ENCODE measurements at regions not wholly inside any gene's neighbourhood (a gene's known extent, or its start where the extent isn't known, plus 50 kb on each side); places are given as distances from the start of the nearest gene placed in this dataset.

DNA sequence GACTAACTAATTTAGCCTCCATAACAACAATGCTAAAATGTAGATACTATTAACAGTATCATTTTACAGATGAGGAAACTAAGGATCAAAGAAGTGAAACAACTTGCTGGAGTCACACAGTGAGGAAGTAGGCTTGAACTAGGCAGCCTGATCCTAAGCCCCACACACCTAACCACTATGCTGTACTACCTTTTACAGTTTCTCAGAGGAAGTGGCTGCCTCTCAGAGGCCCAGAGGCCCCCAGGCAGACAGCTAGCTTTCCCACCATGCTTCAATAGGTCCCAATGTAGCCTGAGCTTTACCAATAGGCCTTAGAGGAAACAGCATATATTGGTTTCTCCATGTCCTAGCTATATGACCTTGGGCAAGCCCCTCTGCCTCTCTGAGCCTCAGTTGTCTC is 69.4 kb upstream of the PJA1 start:
- TF ChIP-seq, protein P1, sequence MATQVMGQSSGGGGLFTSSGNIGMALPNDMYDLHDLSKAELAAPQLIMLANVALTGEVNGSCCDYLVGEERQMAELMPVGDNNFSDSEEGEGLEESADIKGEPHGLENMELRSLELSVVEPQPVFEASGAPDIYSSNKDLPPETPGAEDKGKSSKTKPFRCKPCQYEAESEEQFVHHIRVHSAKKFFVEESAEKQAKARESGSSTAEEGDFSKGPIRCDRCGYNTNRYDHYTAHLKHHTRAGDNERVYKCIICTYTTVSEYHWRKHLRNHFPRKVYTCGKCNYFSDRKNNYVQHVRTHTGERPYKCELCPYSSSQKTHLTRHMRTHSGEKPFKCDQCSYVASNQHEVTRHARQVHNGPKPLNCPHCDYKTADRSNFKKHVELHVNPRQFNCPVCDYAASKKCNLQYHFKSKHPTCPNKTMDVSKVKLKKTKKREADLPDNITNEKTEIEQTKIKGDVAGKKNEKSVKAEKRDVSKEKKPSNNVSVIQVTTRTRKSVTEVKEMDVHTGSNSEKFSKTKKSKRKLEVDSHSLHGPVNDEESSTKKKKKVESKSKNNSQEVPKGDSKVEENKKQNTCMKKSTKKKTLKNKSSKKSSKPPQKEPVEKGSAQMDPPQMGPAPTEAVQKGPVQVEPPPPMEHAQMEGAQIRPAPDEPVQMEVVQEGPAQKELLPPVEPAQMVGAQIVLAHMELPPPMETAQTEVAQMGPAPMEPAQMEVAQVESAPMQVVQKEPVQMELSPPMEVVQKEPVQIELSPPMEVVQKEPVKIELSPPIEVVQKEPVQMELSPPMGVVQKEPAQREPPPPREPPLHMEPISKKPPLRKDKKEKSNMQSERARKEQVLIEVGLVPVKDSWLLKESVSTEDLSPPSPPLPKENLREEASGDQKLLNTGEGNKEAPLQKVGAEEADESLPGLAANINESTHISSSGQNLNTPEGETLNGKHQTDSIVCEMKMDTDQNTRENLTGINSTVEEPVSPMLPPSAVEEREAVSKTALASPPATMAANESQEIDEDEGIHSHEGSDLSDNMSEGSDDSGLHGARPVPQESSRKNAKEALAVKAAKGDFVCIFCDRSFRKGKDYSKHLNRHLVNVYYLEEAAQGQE (IDR thresholded peaks at IDR 0.05; ENCODE audit: insufficient read depth in 1 of 2, low read depth in 2 of 2, low read length in 2 of 2): no peak
- TF ChIP-seq POLR2AphosphoS5 (IDR thresholded peaks at IDR 0.05; ENCODE audit: low read depth, low read length) (no peak), TAF1 (IDR thresholded peaks at IDR 0.05; ENCODE audit: borderline replicate concordance, insufficient read depth, low read length) (no peak), SIN3A (IDR thresholded peaks at IDR 0.05; ENCODE audit: borderline replicate concordance, insufficient read depth, low read length) (no peak), FOXP2 (optimal IDR thresholded peaks at IDR 0.05; ENCODE audit: borderline replicate concordance, extremely low read depth, extremely low read length, insufficient read depth) (no peak)

DNA sequence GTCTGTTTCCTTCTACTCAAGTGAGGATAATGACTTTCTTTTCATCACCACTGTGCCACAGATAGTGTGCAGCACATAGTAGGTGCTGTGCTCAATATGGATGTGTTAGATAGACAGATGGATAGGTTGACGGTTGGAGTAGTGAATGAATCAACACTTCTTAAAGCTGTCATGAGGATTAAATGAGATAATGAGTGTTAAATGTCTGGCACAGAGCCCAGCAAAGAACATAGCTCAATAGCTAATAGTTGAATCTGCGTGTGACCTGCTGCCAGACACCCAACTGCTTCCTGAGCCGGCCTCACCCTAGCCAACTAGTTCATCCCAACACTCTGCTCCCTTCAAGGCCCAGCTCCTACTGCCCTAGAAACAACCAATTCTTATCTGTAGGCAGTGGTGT is 67.7 kb upstream of the PJA1 start:
- TF ChIP-seq POLR2AphosphoS5 (IDR thresholded peaks at IDR 0.05; ENCODE audit: low read depth, low read length) (no peak), SIN3A (IDR thresholded peaks at IDR 0.05; ENCODE audit: borderline replicate concordance, insufficient read depth, low read length) (no peak), TAF1 (IDR thresholded peaks at IDR 0.05; ENCODE audit: borderline replicate concordance, insufficient read depth, low read length) (no peak), FOXP2 (optimal IDR thresholded peaks at IDR 0.05; ENCODE audit: borderline replicate concordance, extremely low read depth, extremely low read length, insufficient read depth) (no peak)
- TF ChIP-seq, protein P1 (IDR thresholded peaks at IDR 0.05; ENCODE audit: insufficient read depth in 1 of 2, low read depth in 2 of 2, low read length in 2 of 2): no peak

DNA sequence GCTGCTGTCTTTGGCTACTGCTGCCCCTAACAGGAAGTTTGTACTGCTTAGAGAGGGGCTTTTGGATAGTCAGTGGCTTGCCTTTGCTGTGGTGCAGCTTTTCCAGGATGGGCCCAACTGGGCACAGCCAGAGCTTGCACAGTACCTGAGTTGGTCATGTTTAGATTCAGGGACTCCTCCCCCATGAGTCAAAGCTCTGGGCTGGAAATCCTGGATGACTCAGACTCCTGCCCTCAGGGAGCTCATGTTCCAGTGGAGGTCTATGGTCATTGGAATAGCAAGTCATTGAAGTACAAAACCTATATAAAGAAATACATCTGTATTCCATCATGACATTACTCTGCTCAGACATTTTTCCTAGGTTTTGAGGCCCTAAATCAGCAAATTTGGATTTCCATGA is 66.7 kb upstream of the PJA1 start:
- TF ChIP-seq FOXP2 (optimal IDR thresholded peaks at IDR 0.05; ENCODE audit: borderline replicate concordance, extremely low read depth, extremely low read length, insufficient read depth): no peak
- no peak for TF ChIP-seq POLR2AphosphoS5 (IDR thresholded peaks at IDR 0.05; ENCODE audit: low read depth, low read length)
- TF ChIP-seq, protein P1 (IDR thresholded peaks at IDR 0.05; ENCODE audit: insufficient read depth in 1 of 2, low read depth in 2 of 2, low read length in 2 of 2): no peak
- no peak for TF ChIP-seq TAF1 (IDR thresholded peaks at IDR 0.05; ENCODE audit: borderline replicate concordance, insufficient read depth, low read length)
- no peak for TF ChIP-seq SIN3A (IDR thresholded peaks at IDR 0.05; ENCODE audit: borderline replicate concordance, insufficient read depth, low read length)

DNA sequence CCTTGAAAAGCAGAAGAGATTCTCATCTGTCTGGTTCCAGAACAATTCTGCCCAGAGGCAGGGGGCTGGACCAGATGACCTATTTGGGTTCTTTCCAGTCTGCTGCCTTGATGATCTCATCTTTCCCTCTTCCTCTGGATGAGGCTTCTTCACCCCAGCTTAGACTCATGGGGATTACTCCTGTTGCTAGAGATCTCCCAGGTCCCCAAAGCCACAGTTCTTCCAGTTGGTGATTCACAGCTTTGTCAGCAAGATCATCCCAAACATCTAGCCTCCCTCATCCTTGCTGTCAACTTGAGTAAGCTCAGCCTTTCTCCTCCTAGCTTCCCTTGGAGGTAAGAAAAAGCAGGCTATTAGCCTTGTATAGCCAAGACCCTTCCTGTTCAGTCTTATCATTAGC is 64.2 kb upstream of the PJA1 start:
- TF ChIP-seq SIN3A (IDR thresholded peaks at IDR 0.05; ENCODE audit: borderline replicate concordance, insufficient read depth, low read length) (no peak), TAF1 (IDR thresholded peaks at IDR 0.05; ENCODE audit: borderline replicate concordance, insufficient read depth, low read length) (no peak)

DNA sequence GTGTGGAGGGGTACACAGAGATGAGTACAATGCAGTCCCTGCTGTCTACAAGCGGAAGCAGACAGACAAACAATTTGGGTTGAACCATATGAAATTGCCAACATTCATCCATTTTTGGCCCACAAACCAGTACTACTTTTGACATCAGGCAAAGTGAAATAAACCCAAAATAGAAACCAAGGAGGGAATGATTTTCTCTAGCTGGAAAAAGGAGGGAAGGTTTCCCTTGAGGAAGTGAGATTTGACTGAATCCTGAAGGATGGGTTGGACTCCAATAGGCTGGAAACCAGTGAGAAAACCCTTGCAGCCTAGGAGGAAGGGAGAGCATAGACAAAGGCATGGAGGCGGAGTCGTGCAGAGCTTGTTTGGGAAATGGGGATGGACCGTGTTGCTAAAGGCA is 63.5 kb upstream of the PJA1 start:
- TF ChIP-seq FOXP2 (optimal IDR thresholded peaks at IDR 0.05; ENCODE audit: borderline replicate concordance, extremely low read depth, extremely low read length, insufficient read depth) (no peak), SIN3A (IDR thresholded peaks at IDR 0.05; ENCODE audit: borderline replicate concordance, insufficient read depth, low read length) (no peak), TAF1 (IDR thresholded peaks at IDR 0.05; ENCODE audit: borderline replicate concordance, insufficient read depth, low read length) (no peak), POLR2AphosphoS5 (IDR thresholded peaks at IDR 0.05; ENCODE audit: low read depth, low read length) (no peak)
- TF ChIP-seq, protein P1 (IDR thresholded peaks at IDR 0.05; ENCODE audit: insufficient read depth in 1 of 2, low read depth in 2 of 2, low read length in 2 of 2): no peak

Measured in PFSK-1 (cell line).